OCI-LY7 (cell line): ENCODE measurements at regions not wholly inside any gene's neighbourhood (a gene's known extent, or its start where the extent isn't known, plus 50 kb on each side); places are given as distances from the start of the nearest gene placed in this dataset.

ENCODE experiments used
- BruUV-seq: library from RNA; stranded (reverse); fragments of 400-500 nt; replicated peaks from 2 replicates; lab custom pipeline; 2021; lab: Mats Ljungman, UMichigan
- CTCF ChIA-PET: fragments of 300-600 bp; sonication (Branson Sonifier 250); formaldehyde crosslinking; loops from one replicate; lab custom pipeline; 2022; ENCODE audit warnings: antibody characterized with exemption; ENCODE audit not compliant: unreplicated experiment; lab: Charles Lee
- POLR2A ChIA-PET: fragments of 300-600 bp; sonication (Branson Sonifier 250); formaldehyde crosslinking; loops from one replicate; lab custom pipeline; 2022; ENCODE audit warnings: antibody characterized with exemption; lab: Charles Lee
- DNase-seq: peaks from one replicate; pipeline ENCODE4 v3.0.0-alpha.2; 2015; ENCODE audit warnings: low spot score
- H2AFZ ChIP-seq: fragments of 200-600 bp; sonication (generic), shearing (Covaris generic); 2 replicates; pipeline ENCODE4 v1.6.1; 2014; ENCODE audit warnings: mild to moderate bottlenecking, antibody characterized with exemption, low read length, moderate library complexity
- H3K27ac ChIP-seq: fragments of 200-600 bp; sonication (generic); 2 replicates; pipeline ENCODE4 v1.5.1; 2014; ENCODE audit warnings: mixed run types, low read depth, mild to moderate bottlenecking, moderate library complexity, low read length, inconsistent platforms; ENCODE audit not compliant: poor library complexity, severe bottlenecking
- H3K36me3 ChIP-seq: fragments of 200-600 bp; sonication (generic); 2 replicates; pipeline ENCODE4 v1.6.1; 2014; ENCODE audit warnings: mild to moderate bottlenecking, antibody characterized with exemption, low read length, moderate library complexity, mixed read lengths; ENCODE audit not compliant: insufficient read depth
- H3K4me1 ChIP-seq: fragments of 200-600 bp; sonication (generic); 2 replicates; pipeline ENCODE4 v1.5.1; 2014; ENCODE audit warnings: mild to moderate bottlenecking, low read length; ENCODE audit not compliant: insufficient read depth, poor library complexity, severe bottlenecking
- H3K4me2 ChIP-seq: fragments of 200-600 bp; sonication (generic); 2 replicates; pipeline ENCODE4 v1.6.1; 2014; ENCODE audit warnings: mild to moderate bottlenecking, low read length
- H3K4me3 ChIP-seq: fragments of 200-600 bp; sonication (generic); 2 replicates; pipeline ENCODE4 v1.5.1; 2014; ENCODE audit warnings: mild to moderate bottlenecking, low read depth, low read length; ENCODE audit not compliant: poor library complexity, severe bottlenecking
- H3K79me2 ChIP-seq: fragments of 200-600 bp; sonication (generic); 2 replicates; pipeline ENCODE4 v1.6.1; 2016; ENCODE audit warnings: low read depth, mild to moderate bottlenecking, low read length, moderate library complexity, mixed read lengths; ENCODE audit not compliant: insufficient read depth
- H3K9me2 ChIP-seq: fragments of 200-600 bp; sonication (generic); 2 replicates; pipeline ENCODE4 v1.6.1; 2016; ENCODE audit warnings: mild to moderate bottlenecking, low read length, mixed read lengths; ENCODE audit not compliant: insufficient read depth
- H3K9me3 ChIP-seq: fragments of 200-600 bp; sonication (generic); 2 replicates; pipeline ENCODE4 v1.6.1; 2014; ENCODE audit warnings: mild to moderate bottlenecking, mixed run types, low read length, mixed read lengths
- H4K20me1 ChIP-seq: fragments of 200-600 bp; sonication (generic); 2 replicates; pipeline ENCODE4 v1.6.1; 2014; ENCODE audit warnings: mild to moderate bottlenecking, antibody characterized with exemption, low read length, moderate library complexity, mixed read lengths; ENCODE audit not compliant: insufficient read depth
- EZH2phosphoT487 ChIP-seq: fragments of 200-600 bp; sonication (generic); IDR thresholded peaks from 2 replicates; pipeline ENCODE4 v1.6.1; 2018; ENCODE audit warnings: low read depth, borderline replicate concordance, mild to moderate bottlenecking, mixed run types, antibody characterized with exemption, low read length, moderate library complexity, mixed read lengths
- intact Hi-C: fragments of 100-400 bp; cut with micrococcal nuclease; formaldehyde crosslinking; loops from one replicate; pipeline ENCODE4 v1.10.0; 2022; ENCODE audit not compliant: unreplicated experiment
- TF ChIP-seq, protein P1 (sequence below): fragments of 200-600 bp; sonication (generic); conservative IDR thresholded peaks from 2 replicates; pipeline ENCODE4 v1.5.1; 2014; ENCODE audit warnings: mild to moderate bottlenecking, antibody characterized with exemption, low read length, moderate library complexity, mixed read lengths

DNA sequence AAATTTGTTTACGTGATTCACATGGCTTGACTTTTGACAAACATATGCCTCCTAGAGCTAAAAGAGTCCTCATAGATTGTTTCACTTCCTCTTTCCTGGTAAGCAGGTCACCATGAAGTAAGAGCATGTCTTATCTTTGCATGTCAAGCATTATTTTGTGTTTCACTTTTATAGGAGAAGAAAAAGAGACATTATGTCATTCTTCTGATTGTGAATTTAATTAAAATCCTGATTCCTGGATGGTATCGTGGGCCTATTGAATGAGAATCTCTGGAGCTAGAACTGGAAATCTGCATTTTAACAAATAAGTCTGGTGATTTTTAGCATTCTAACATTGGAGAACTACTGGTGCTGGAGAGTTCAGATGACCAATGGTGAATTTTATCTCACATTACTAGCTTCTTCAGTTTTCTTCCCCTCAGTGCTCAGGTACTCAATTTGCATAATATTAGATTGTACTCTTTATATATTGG lies 218.6 kb upstream of the ATP2B1 start:
- peak overlapping the region; percentile 69 for H3K4me3 ChIP-seq
- ChIA-PET CTCF (interaction anchor here (0.6 to 1.2 kb wide), 4 partner anchors 8 to 88 kb away, joined by 3 read pairs; no protein-coding TSS in a partner anchor), POLR2A (interaction anchor here (0.7 to 3.5 kb wide), 17 partner anchors 9 to 222 kb away, joined by 3 to 23 read pairs (median 5); partner anchors contain the start of gene ATP2B1)
- H3K9me2 ChIP-seq = no peaks in the 10 kb centered on the region
- intact Hi-C loops = loop anchor here (2.0 to 5.0 kb wide), 5 partner anchors 46 to 218 kb away; partner anchors contain the start of gene ATP2B1
- BruUV-seq = no TSS peak
- peak overlapping the region; percentile 97 for H3K27ac ChIP-seq
- no peaks in the 10 kb centered on the region for H4K20me1 ChIP-seq
- peaks cover 4% of the 10 kb centered on the region; the same call in 1 of the 2 replicates for H3K9me3 ChIP-seq
- H3K79me2 ChIP-seq = peaks cover 18% of the 10 kb centered on the region; the same call in 1 of the 2 replicates
- H2AFZ ChIP-seq = peak overlapping the region; percentile 84
- TF ChIP-seq, protein P1, sequence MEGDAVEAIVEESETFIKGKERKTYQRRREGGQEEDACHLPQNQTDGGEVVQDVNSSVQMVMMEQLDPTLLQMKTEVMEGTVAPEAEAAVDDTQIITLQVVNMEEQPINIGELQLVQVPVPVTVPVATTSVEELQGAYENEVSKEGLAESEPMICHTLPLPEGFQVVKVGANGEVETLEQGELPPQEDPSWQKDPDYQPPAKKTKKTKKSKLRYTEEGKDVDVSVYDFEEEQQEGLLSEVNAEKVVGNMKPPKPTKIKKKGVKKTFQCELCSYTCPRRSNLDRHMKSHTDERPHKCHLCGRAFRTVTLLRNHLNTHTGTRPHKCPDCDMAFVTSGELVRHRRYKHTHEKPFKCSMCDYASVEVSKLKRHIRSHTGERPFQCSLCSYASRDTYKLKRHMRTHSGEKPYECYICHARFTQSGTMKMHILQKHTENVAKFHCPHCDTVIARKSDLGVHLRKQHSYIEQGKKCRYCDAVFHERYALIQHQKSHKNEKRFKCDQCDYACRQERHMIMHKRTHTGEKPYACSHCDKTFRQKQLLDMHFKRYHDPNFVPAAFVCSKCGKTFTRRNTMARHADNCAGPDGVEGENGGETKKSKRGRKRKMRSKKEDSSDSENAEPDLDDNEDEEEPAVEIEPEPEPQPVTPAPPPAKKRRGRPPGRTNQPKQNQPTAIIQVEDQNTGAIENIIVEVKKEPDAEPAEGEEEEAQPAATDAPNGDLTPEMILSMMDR = no peak
- no peak for TF ChIP-seq EZH2phosphoT487
- no peaks in the 10 kb centered on the region for H3K36me3 ChIP-seq
- peaks cover 49% of the 10 kb centered on the region for H3K4me1 ChIP-seq
- DNase-seq = peak; percentile 92
- peak overlapping the region; percentile 87 for H3K4me2 ChIP-seq

DNA sequence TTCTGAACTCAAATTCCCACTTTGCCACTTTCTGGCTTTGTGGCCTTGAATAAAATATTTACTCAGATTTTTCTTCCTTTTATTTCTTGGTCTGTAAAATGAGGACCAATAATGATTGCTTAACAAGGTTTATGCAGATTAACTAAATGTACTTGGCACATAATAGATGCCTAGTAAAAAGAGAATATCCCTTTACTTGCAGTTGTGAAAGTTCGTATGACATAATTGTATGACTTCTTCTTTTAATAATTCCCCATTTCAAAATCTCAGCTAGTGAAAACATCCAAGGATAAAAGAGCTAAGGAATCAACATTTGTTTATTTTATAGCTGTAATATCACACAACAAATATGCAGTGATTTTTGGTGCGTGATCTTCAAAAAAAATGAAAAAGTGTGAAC lies 215.6 kb upstream of the ATP2B1 start:
- H3K27ac ChIP-seq = no peak overlapping the region
- DNase-seq = no peak
- H2AFZ ChIP-seq = 0 out of 2 replicates have a peak overlapping the region, but pooled peaks have one; percentile 3
- no peaks in the 10 kb centered on the region for H3K9me3 ChIP-seq
- CTCF ChIA-PET = no interaction called here
- H3K4me1 ChIP-seq = peaks cover 42% of the 10 kb centered on the region
- H3K9me2 ChIP-seq = no peaks in the 10 kb centered on the region
- TF ChIP-seq, protein P1 = no peak
- TF ChIP-seq EZH2phosphoT487 = no peak
- POLR2A ChIA-PET = interaction anchor here (0.9 to 1.8 kb wide), 9 partner anchors 9 to 267 kb away, joined by 3 to 9 read pairs (median 5); no protein-coding TSS in a partner anchor
- H3K79me2 ChIP-seq = peaks cover 17% of the 10 kb centered on the region; the same call in 1 of the 2 replicates
- H3K36me3 ChIP-seq = no peaks in the 10 kb centered on the region
- no TSS peak for BruUV-seq
- H4K20me1 ChIP-seq = no peaks in the 10 kb centered on the region
- no peak overlapping the region for H3K4me3 ChIP-seq
- H3K4me2 ChIP-seq = no peak overlapping the region
- intact Hi-C loops = no loop called here

DNA sequence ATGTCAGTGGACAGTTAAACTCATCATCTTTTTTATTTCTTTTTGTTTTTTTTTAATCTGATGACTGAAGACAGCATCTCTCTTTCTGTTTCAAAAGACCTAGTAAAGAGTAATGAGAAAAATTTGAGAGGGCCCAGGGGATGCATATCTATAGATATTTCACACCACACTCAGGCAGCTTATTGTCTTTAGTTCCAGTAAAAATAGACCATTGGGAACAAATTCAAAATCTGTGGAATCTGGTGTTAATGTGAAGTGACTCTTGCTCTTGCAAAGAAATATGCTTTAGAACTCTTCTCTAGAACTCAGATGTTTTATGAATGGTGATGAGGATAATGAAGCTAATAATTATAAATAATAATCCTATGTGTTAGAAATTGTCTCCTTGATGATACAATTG lies 214.5 kb upstream of the ATP2B1 start:
- TF ChIP-seq, protein P1 = no peak
- TF ChIP-seq EZH2phosphoT487 = no peak
- ChIA-PET CTCF (no interaction called here), POLR2A (interaction anchor here (0.7 to 1.4 kb wide), 2 partner anchors 13 to 19 kb away, joined by 3 read pairs; no protein-coding TSS in a partner anchor)
- Histone ChIP-seq H3K9me3 (no peaks in the 10 kb centered on the region), H3K4me3 (no peak overlapping the region), H2AFZ (0 out of 2 replicates have a peak overlapping the region, but pooled peaks have one; percentile 22), H3K4me2 (no peak overlapping the region), H3K27ac (no peak overlapping the region), H3K36me3 (no peaks in the 10 kb centered on the region), H3K79me2 (peaks cover 6% of the 10 kb centered on the region; the same call in 1 of the 2 replicates), H3K9me2 (no peaks in the 10 kb centered on the region), H3K4me1 (peaks cover 42% of the 10 kb centered on the region), H4K20me1 (no peaks in the 10 kb centered on the region)
- BruUV-seq = no TSS peak
- intact Hi-C loops = no loop called here
- DNase-seq = no peak
